NT2/D1 (cell line): ENCODE measurements at regions not wholly inside any gene's neighbourhood (a gene's known extent, or its start where the extent isn't known, plus 50 kb on each side); places are given as distances from the start of the nearest gene placed in this dataset.
A peak's percentile ranks its signal among the peaks of the same experiment; 100 is the strongest.

ENCODE experiments used
- DNase-seq: peaks from one replicate; pipeline ENCODE4 v3.0.0-alpha.2; 2011; ENCODE audit warnings: low read depth, low spot score
- H3K27me3 ChIP-seq: 2 replicates; pipeline ENCODE4 v1.6.0; 2011; ENCODE audit warnings: mild to moderate bottlenecking; ENCODE audit not compliant: insufficient read length, insufficient read depth
- H3K36me3 ChIP-seq: 2 replicates; pipeline ENCODE4 v1.6.1; 2011; ENCODE audit warnings: mild to moderate bottlenecking, low read length, mixed read lengths; ENCODE audit not compliant: insufficient read depth, insufficient read length
- H3K4me1 ChIP-seq: 2 replicates; pipeline ENCODE4 v1.5.1; 2011; ENCODE audit not compliant: insufficient read depth, insufficient read length
- H3K4me3 ChIP-seq: 2 replicates; pipeline ENCODE4 v1.5.1; 2011; ENCODE audit warnings: low read depth; ENCODE audit not compliant: insufficient read length
- H3K9ac ChIP-seq: 2 replicates; pipeline ENCODE4 v1.6.0; 2011; ENCODE audit warnings: low read depth; ENCODE audit not compliant: insufficient read length
- H3K9me3 ChIP-seq: 2 replicates; pipeline ENCODE4 v1.5.1; 2011; ENCODE audit warnings: mild to moderate bottlenecking, low read length; ENCODE audit not compliant: insufficient read depth
- SUZ12 ChIP-seq: IDR thresholded peaks from 2 replicates; pipeline ENCODE4 v1.6.1; 2011; ENCODE audit not compliant: insufficient read length, insufficient read depth; ENCODE audit errors: extremely low read depth
- YY1 ChIP-seq: IDR thresholded peaks from 2 replicates; pipeline ENCODE4 v1.6.1; 2011; ENCODE audit not compliant: insufficient read length, insufficient read depth
- ZNF274 ChIP-seq: IDR thresholded peaks from 2 replicates; pipeline ENCODE4 v1.6.1; 2011; ENCODE audit warnings: mild to moderate bottlenecking, low read depth, low read length

GRCh38 chr15:62421289-62421688 lies 256.2 kb upstream of the C2CD4B start:
- H3K36me3 ChIP-seq, result peaks cover 4% of the 10 kb centered on the region
- peaks cover 9% of the 10 kb centered on the region for H3K4me1 ChIP-seq
- H3K4me3 ChIP-seq, result no peak overlapping the region
- H3K27me3 ChIP-seq, result no peaks in the 10 kb centered on the region
- no peak for DNase-seq
- no peaks in the 10 kb centered on the region for H3K9me3 ChIP-seq
- no peak overlapping the region for H3K9ac ChIP-seq
- TF ChIP-seq YY1, result no peak
- TF ChIP-seq ZNF274, result no peak
- no peak for TF ChIP-seq SUZ12

GRCh38 chr15:62426387-62426956 lies 261.4 kb upstream of the C2CD4B start:
- DNase-seq, result peak; percentile 5
- no peaks in the 10 kb centered on the region for H3K27me3 ChIP-seq
- no peaks in the 10 kb centered on the region for H3K9me3 ChIP-seq
- peaks cover 4% of the 10 kb centered on the region for H3K36me3 ChIP-seq
- H3K9ac ChIP-seq, result peak overlapping the region; percentile 18
- H3K4me1 ChIP-seq, result peaks cover 10% of the 10 kb centered on the region
- no peak for TF ChIP-seq YY1
- no peak for TF ChIP-seq SUZ12
- TF ChIP-seq ZNF274, result no peak
- no peak overlapping the region for H3K4me3 ChIP-seq

- DNase-seq, result no peak
- no peaks in the 10 kb centered on the region for H3K27me3 ChIP-seq
- no peak overlapping the region for H3K9ac ChIP-seq
- peaks cover 4% of the 10 kb centered on the region for H3K36me3 ChIP-seq
- TF ChIP-seq SUZ12, result no peak
- no peak for TF ChIP-seq YY1
- no peak for TF ChIP-seq ZNF274
- no peaks in the 10 kb centered on the region for H3K9me3 ChIP-seq
- H3K4me1 ChIP-seq, result peaks cover 10% of the 10 kb centered on the region
- H3K4me3 ChIP-seq, result no peak overlapping the region
Observed at GRCh38 chr15:62428259-62428658, 263.2 kb upstream of the C2CD4B start.

GRCh38 chr15:62428851-62429598 lies 263.9 kb upstream of the C2CD4B start:
- Histone ChIP-seq H3K4me1 (peaks cover 10% of the 10 kb centered on the region), H3K27me3 (no peaks in the 10 kb centered on the region), H3K36me3 (peaks cover 4% of the 10 kb centered on the region), H3K9me3 (no peaks in the 10 kb centered on the region), H3K9ac (no peak overlapping the region), H3K4me3 (no peak overlapping the region)
- TF ChIP-seq ZNF274, result no peak
- no peak for TF ChIP-seq SUZ12
- TF ChIP-seq YY1, result no peak
- no peak for DNase-seq

GRCh38 chr15:62430056-62430455 lies 265.0 kb upstream of the C2CD4B start:
- H3K27me3 ChIP-seq, result no peaks in the 10 kb centered on the region
- no peak for DNase-seq
- peaks cover 10% of the 10 kb centered on the region for H3K4me1 ChIP-seq

GRCh38 chr15:62430552-62430951 lies 265.5 kb upstream of the C2CD4B start:
- Histone ChIP-seq H3K36me3 (no peaks in the 10 kb centered on the region), H3K4me1 (peaks cover 10% of the 10 kb centered on the region), H3K4me3 (no peak overlapping the region), H3K9me3 (no peaks in the 10 kb centered on the region), H3K27me3 (no peaks in the 10 kb centered on the region), H3K9ac (no peak overlapping the region)
- TF ChIP-seq YY1, result no peak
- TF ChIP-seq SUZ12, result no peak
- TF ChIP-seq ZNF274, result no peak
- no peak for DNase-seq

More at GRCh38 chr15:62430056-62430455, 265.0 kb upstream of the C2CD4B start:
- no peak overlapping the region for H3K4me3 ChIP-seq
- no peak overlapping the region for H3K9ac ChIP-seq
- H3K36me3 ChIP-seq, result no peaks in the 10 kb centered on the region
- H3K9me3 ChIP-seq, result no peaks in the 10 kb centered on the region
- TF ChIP-seq ZNF274, result no peak
- TF ChIP-seq SUZ12, result no peak
- TF ChIP-seq YY1, result no peak

GRCh38 chr15:62431008-62431797 lies 266.1 kb upstream of the C2CD4B start:
- H3K4me1 ChIP-seq, result peaks cover 7% of the 10 kb centered on the region
- H3K9ac ChIP-seq, result no peak overlapping the region
- no peak for DNase-seq
- H3K9me3 ChIP-seq, result no peaks in the 10 kb centered on the region
- H3K36me3 ChIP-seq, result no peaks in the 10 kb centered on the region
- H3K4me3 ChIP-seq, result no peak overlapping the region
- no peaks in the 10 kb centered on the region for H3K27me3 ChIP-seq
- TF ChIP-seq YY1 (no peak), ZNF274 (no peak), SUZ12 (no peak)
